ENCODE measurements at regions not wholly inside any gene's neighbourhood (a gene's known extent, or its start where the extent isn't known, plus 50 kb on each side); places are given as distances from the start of the nearest gene placed in this dataset.

DNA sequence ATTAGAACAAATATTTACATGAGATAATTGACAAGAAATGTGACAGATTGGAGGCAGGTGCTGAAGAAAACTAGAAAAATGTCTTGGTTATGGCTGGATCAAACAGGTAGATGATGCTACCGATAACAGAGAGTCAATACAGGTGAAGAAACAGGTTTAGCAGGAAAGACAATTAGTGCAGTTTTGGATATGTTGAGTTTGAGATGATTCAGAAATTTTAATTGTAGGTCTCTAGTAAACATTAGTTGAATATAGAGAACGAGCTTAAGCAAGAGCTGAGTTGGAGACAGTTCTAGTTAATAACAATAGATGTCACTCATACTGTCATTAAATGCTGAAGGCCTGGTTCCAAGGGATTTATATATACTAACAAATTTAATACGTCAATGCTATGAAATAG lies 524.4 kb downstream of the NSUN3 start:
- no peak overlapping the region for H2AFZ ChIP-seq

DNA sequence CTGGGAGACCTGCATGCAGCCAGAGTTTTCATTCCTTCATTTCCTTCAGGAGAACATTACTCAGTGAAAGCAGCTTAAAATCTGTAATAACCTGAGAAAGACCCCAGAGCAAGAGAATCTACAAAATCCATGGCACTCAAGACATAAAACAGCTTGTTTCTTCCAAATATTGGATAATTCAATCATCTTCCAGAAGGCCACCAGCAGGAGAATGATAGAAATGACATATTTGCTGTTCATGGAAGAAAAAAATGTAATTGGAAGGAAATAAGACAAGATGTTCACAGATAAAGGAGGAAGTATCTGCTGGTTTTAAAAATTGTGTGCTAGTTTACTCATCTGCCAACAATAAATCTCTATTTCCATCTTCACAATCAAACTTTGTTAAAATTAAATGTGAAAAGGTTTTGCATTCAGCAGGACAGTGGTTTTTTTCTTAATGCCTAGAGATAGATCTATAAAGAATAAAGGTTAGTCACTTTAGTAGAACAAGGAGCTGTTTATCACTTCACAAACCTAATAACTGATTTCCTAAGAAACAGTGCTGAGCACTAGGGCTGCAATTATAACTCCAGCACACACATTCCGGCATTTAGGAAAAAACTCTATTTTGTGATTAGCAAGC lies 530.8 kb downstream of the NSUN3 start:
- Histone ChIP-seq H3K4me3 (ENCODE audit: low read depth, low read length) (no peak overlapping the region), H3K9me3 (ENCODE audit: control insufficient read depth, low read length) (no peaks in the 10 kb centered on the region), H3K9ac (no peak overlapping the region), H3K27ac (no peak overlapping the region), H2AFZ (no peak overlapping the region), H3K4me1 (no peaks in the 10 kb centered on the region), H3K36me3 (ENCODE audit: control insufficient read depth, insufficient read depth, low read length) (no peaks in the 10 kb centered on the region), H3K4me2 (ENCODE audit: low read length) (no peak overlapping the region), H3K79me2 (no peaks in the 10 kb centered on the region), H3K27me3 (ENCODE audit: control insufficient read depth, insufficient read depth, low read length) (no peaks in the 10 kb centered on the region)
- TF ChIP-seq, protein P1, sequence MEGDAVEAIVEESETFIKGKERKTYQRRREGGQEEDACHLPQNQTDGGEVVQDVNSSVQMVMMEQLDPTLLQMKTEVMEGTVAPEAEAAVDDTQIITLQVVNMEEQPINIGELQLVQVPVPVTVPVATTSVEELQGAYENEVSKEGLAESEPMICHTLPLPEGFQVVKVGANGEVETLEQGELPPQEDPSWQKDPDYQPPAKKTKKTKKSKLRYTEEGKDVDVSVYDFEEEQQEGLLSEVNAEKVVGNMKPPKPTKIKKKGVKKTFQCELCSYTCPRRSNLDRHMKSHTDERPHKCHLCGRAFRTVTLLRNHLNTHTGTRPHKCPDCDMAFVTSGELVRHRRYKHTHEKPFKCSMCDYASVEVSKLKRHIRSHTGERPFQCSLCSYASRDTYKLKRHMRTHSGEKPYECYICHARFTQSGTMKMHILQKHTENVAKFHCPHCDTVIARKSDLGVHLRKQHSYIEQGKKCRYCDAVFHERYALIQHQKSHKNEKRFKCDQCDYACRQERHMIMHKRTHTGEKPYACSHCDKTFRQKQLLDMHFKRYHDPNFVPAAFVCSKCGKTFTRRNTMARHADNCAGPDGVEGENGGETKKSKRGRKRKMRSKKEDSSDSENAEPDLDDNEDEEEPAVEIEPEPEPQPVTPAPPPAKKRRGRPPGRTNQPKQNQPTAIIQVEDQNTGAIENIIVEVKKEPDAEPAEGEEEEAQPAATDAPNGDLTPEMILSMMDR (IDR thresholded peaks at IDR 0.05) = no peak

More for the DNA sequence above, 524.4 kb downstream of the NSUN3 start:
- Histone ChIP-seq H3K27ac (no peak overlapping the region), H3K4me3 (ENCODE audit: low read depth, low read length) (no peak overlapping the region), H3K9ac (no peak overlapping the region), H3K4me2 (ENCODE audit: low read length) (no peak overlapping the region), H3K9me3 (ENCODE audit: control insufficient read depth, low read length) (no peaks in the 10 kb centered on the region), H3K79me2 (no peaks in the 10 kb centered on the region), H3K27me3 (ENCODE audit: control insufficient read depth, insufficient read depth, low read length) (no peaks in the 10 kb centered on the region), H3K4me1 (no peaks in the 10 kb centered on the region), H3K36me3 (ENCODE audit: control insufficient read depth, insufficient read depth, low read length) (no peaks in the 10 kb centered on the region)
- TF ChIP-seq, protein P1 (IDR thresholded peaks at IDR 0.05) = no peak

DNA sequence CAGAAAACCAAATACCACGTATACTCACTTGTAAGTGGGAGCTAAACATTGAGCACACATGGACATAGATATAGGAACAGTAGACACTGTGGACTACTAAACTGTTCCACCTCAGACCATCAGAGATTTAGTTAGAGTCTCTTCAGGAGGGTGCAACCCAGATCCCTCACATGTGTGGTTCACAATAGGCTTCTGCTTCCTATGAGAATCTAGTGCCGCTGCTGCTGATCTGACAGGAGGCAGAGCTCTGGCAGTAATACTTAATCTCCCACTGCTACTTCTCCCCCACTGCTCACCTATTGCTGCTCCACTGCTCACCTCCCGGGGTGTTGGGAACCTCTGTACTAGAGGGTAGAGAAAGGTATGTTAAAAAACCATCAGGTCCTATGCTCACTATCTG lies 533.3 kb downstream of the NSUN3 start:
- no peaks in the 10 kb centered on the region for H3K4me1 ChIP-seq
- no peaks in the 10 kb centered on the region for H3K9me3 ChIP-seq (ENCODE audit: control insufficient read depth, low read length)
- H2AFZ ChIP-seq = no peak overlapping the region
- TF ChIP-seq, protein P1 (IDR thresholded peaks at IDR 0.05) = no peak
- H3K27ac ChIP-seq = no peak overlapping the region
- no peak overlapping the region for H3K4me3 ChIP-seq (ENCODE audit: low read depth, low read length)
- H3K27me3 ChIP-seq (ENCODE audit: control insufficient read depth, insufficient read depth, low read length) = no peaks in the 10 kb centered on the region
- H3K9ac ChIP-seq = no peak overlapping the region
- no peak overlapping the region for H3K4me2 ChIP-seq (ENCODE audit: low read length)
- H3K36me3 ChIP-seq (ENCODE audit: control insufficient read depth, insufficient read depth, low read length) = no peaks in the 10 kb centered on the region
- no peaks in the 10 kb centered on the region for H3K79me2 ChIP-seq

DNA sequence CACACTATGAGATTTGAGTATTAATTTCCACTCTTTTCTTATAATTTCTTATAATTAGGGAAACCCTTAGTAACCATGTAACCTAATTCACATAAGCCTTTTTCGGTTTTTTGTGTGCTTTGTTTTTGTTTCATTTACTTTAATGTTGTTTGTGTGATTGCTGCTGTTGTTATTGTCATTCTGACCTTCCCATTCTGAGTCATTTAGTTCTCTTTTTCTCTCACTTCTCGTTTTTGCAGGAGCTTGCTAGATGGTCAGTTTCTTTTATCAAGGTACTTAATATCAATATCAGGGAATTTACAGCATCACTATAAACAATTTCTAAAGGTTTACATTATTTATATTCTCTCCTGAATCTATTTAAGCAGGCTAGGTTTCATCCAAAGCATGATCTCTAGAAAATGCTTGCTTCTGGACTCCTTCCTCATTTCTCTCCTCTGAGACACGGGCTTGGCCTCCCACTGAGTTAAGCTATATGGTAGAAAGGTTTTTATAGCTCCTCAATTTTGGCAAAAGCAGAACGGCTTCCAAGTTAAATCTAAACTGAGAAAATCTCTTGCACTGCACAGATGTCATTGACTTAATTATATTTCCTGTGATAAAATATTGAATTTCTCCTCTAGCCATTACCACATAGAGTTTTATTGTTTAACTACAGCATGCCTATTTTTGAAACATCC lies 534.2 kb downstream of the NSUN3 start:
- no peak overlapping the region for H2AFZ ChIP-seq
- TF ChIP-seq, protein P1 (IDR thresholded peaks at IDR 0.05) = no peak
- H3K4me1 ChIP-seq = no peaks in the 10 kb centered on the region
- H3K4me3 ChIP-seq (ENCODE audit: low read depth, low read length) = no peak overlapping the region
- H3K36me3 ChIP-seq (ENCODE audit: control insufficient read depth, insufficient read depth, low read length) = no peaks in the 10 kb centered on the region
- H3K9ac ChIP-seq = no peak overlapping the region
- H3K4me2 ChIP-seq (ENCODE audit: low read length) = no peak overlapping the region
- H3K79me2 ChIP-seq = no peaks in the 10 kb centered on the region
- no peak overlapping the region for H3K27ac ChIP-seq
- H3K9me3 ChIP-seq (ENCODE audit: control insufficient read depth, low read length) = no peaks in the 10 kb centered on the region
- no peaks in the 10 kb centered on the region for H3K27me3 ChIP-seq (ENCODE audit: control insufficient read depth, insufficient read depth, low read length)

DNA sequence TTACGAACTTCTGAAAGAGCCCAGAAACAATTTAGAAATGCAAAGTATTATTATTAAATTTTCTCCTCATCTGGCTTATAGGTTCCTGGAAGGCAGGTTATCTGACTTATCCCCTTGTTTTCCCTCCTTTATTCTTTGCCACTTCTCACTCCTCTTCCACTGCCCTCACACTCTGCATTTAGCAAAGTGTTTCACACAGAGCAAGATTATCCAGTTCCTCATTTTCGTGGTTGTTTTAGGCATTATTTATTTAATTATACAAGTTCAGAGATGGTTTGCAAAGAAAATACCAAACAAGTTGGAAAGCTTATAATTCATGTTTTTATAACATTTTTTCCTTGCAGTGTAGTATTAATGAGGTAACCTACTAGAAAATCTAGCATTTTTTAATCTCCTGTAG lies 544.9 kb downstream of the NSUN3 start:
- Histone ChIP-seq H3K36me3 (ENCODE audit: control insufficient read depth, insufficient read depth, low read length) (no peaks in the 10 kb centered on the region), H3K4me3 (ENCODE audit: low read depth, low read length) (no peak overlapping the region), H3K4me2 (ENCODE audit: low read length) (no peak overlapping the region), H2AFZ (no peak overlapping the region), H3K27me3 (ENCODE audit: control insufficient read depth, insufficient read depth, low read length) (no peaks in the 10 kb centered on the region), H3K27ac (no peak overlapping the region), H3K4me1 (no peaks in the 10 kb centered on the region), H3K9ac (no peak overlapping the region), H3K9me3 (ENCODE audit: control insufficient read depth, low read length) (no peaks in the 10 kb centered on the region), H3K79me2 (no peaks in the 10 kb centered on the region)
- TF ChIP-seq, protein P1 (IDR thresholded peaks at IDR 0.05) = no peak

Data from parathyroid adenoma (tissue), 2 donors.